H1 (cell line): ENCODE measurements at regions not wholly inside any gene's neighbourhood (a gene's known extent, or its start where the extent isn't known, plus 50 kb on each side); places are given as distances from the start of the nearest gene placed in this dataset.

ENCODE experiments used
- CTCF ChIA-PET: fragments of 300-600 bp; sonication (Branson Sonifier 250); formaldehyde crosslinking; loops from one replicate; lab custom pipeline; 2021; ENCODE audit not compliant: partially characterized antibody; lab: Charles Lee
- POLR2A ChIA-PET: fragments of 300-600 bp; sonication (Branson Sonifier 250); formaldehyde crosslinking; loops from one replicate; lab custom pipeline; 2021; ENCODE audit warnings: inconsistent platforms; ENCODE audit not compliant: partially characterized antibody; lab: Charles Lee
- DNase-seq, 2 experiments: peaks; one replicate each; pipeline versions ENCODE4 v3.0.0 to v3.0.0-alpha.2; 2010 to 2022; ENCODE audit warnings: low spot score in 2 of 2, low read depth in 1 of 2, mixed read lengths in 1 of 2
- FAIRE-seq: peaks from 2 replicates; lab custom pipeline; 2011; peaks lifted over from hg19 to GRCh38; lab: Jason Lieb, UNC
- H2AFZ ChIP-seq: 2 replicates; pipeline ENCODE4 v1.8.1; 2012; ENCODE audit warnings: low read length, inconsistent platforms
- H2AK5ac ChIP-seq: 2 replicates; pipeline ENCODE4 v1.6.1; 2013; ENCODE audit warnings: low read depth, low read length
- H2BK120ac ChIP-seq: replicated peaks from 2 replicates; pipeline ENCODE3; 2013; ENCODE audit warnings: low read depth, low read length, inconsistent platforms
- H2BK12ac ChIP-seq: 2 replicates; pipeline ENCODE4 v1.6.1; 2013; ENCODE audit warnings: low read depth, low read length
- H2BK15ac ChIP-seq: 2 replicates; pipeline ENCODE4 v1.6.1; 2013; ENCODE audit warnings: low read length
- H2BK20ac ChIP-seq: 2 replicates; pipeline ENCODE4 v1.6.1; 2013; ENCODE audit warnings: low read length
- H2BK5ac ChIP-seq: 2 replicates; pipeline ENCODE4 v1.6.1; 2013; ENCODE audit warnings: low read depth, low read length
- H3K14ac ChIP-seq: 2 replicates; pipeline ENCODE4 v1.6.1; 2013; ENCODE audit warnings: inconsistent platforms; ENCODE audit not compliant: insufficient read length
- H3K18ac ChIP-seq: 2 replicates; pipeline ENCODE4 v1.6.1; 2013; ENCODE audit warnings: low read length; ENCODE audit errors: extremely low read depth
- H3K23ac ChIP-seq: 2 replicates; pipeline ENCODE4 v1.6.1; 2013; ENCODE audit warnings: inconsistent platforms; ENCODE audit not compliant: insufficient read length
- H3K23me2 ChIP-seq: 2 replicates; pipeline ENCODE4 v1.6.1; 2013; ENCODE audit warnings: low read depth, low read length
- H3K27ac ChIP-seq: 2 replicates; pipeline ENCODE4 v1.6.1; 2011; ENCODE audit warnings: low read depth, low read length, inconsistent platforms
- H3K27me3 ChIP-seq, 4 experiments: replicated peaks in 1 of 4; 1 replicate in 1 of 4; 2 replicates in 3 of 4; pipeline versions ENCODE4 v1.6.1 to v1.8.1; 2011 to 2013; ENCODE audit warnings: low read length in 3 of 4, mild to moderate bottlenecking in 3 of 4, inconsistent platforms in 2 of 4, mixed read lengths in 2 of 4, moderate library complexity in 1 of 4; ENCODE audit not compliant: control insufficient read depth in 3 of 4, insufficient read depth in 3 of 4; ENCODE audit errors: extremely low read depth in 1 of 4
- H3K36me3 ChIP-seq, 4 experiments: 2 replicates each; pipeline versions ENCODE4 v1.6.1 to v1.8.1; 2011 to 2013; ENCODE audit warnings: mild to moderate bottlenecking in 4 of 4, low read length in 3 of 4, moderate library complexity in 2 of 4, control low read depth in 1 of 4, inconsistent platforms in 1 of 4; ENCODE audit not compliant: insufficient read depth in 4 of 4, control insufficient read depth in 2 of 4
- H3K4ac ChIP-seq: replicated peaks from 2 replicates; pipeline ENCODE3; 2013; ENCODE audit warnings: low read length, low read depth, mixed read lengths, inconsistent platforms; ENCODE audit not compliant: insufficient read length
- H3K4me1 ChIP-seq, 4 experiments: replicated peaks in 1 of 4; 1 replicate in 1 of 4; 2 replicates in 3 of 4; pipeline versions ENCODE4 v1.6.1 to v1.8.1; 2011 to 2013; ENCODE audit warnings: low read length in 3 of 4, inconsistent platforms in 2 of 4, mixed read lengths in 1 of 4; ENCODE audit not compliant: insufficient read depth in 4 of 4, control insufficient read depth in 3 of 4
- H3K4me2 ChIP-seq, 2 experiments: 2 replicates each; pipeline versions ENCODE4 v1.6.1 to v1.8.1; 2011 to 2013; ENCODE audit warnings: low read depth in 2 of 2, low read length in 2 of 2, control low read depth in 1 of 2, inconsistent platforms in 1 of 2, mild to moderate bottlenecking in 1 of 2; ENCODE audit not compliant: insufficient read depth in 1 of 2
- H3K4me3 ChIP-seq, 4 experiments: fragments of 200-600, 300-600 bp in 1 of 4; sonication (generic), shearing (Covaris generic), sonication (Bioruptor Twin) in 1 of 4; 2 replicates each; pipeline versions ENCODE4 v1.5.1 to v1.8.1; 2011 to 2016; ENCODE audit warnings: low read length in 4 of 4, low read depth in 3 of 4, control low read depth in 2 of 4, inconsistent platforms in 2 of 4, mild to moderate bottlenecking in 2 of 4, mixed read lengths in 1 of 4, moderate library complexity in 1 of 4; ENCODE audit not compliant: insufficient read depth in 2 of 4; ENCODE audit errors: extremely low read depth in 1 of 4
- H3K56ac ChIP-seq: replicated peaks from 2 replicates; pipeline ENCODE3; 2013; ENCODE audit warnings: low read depth, mild to moderate bottlenecking, mixed read lengths, low read length, inconsistent platforms; ENCODE audit not compliant: insufficient read length
- H3K79me1 ChIP-seq: 2 replicates; pipeline ENCODE4 v1.6.1; 2013; ENCODE audit warnings: low read depth, low read length, control low read depth
- H3K79me2 ChIP-seq, 2 experiments: 2 replicates each; pipeline versions ENCODE4 v1.6.1 to v1.8.1; 2012 to 2013; ENCODE audit warnings: low read length in 2 of 2, mild to moderate bottlenecking in 2 of 2, inconsistent platforms in 1 of 2; ENCODE audit not compliant: insufficient read depth in 2 of 2, control insufficient read depth in 1 of 2
- H3K9ac ChIP-seq, 4 experiments: replicated peaks in 1 of 4; 1 replicate in 1 of 4; 2 replicates in 3 of 4; pipeline versions ENCODE4 v1.6.1 to v1.8.1; 2011 to 2013; ENCODE audit warnings: low read depth in 3 of 4, low read length in 3 of 4, control low read depth in 2 of 4, mild to moderate bottlenecking in 2 of 4, moderate library complexity in 2 of 4, inconsistent platforms in 1 of 4; ENCODE audit errors: extremely low read depth in 1 of 4
- H3K9me3 ChIP-seq, 2 experiments: 2 replicates each; pipeline versions ENCODE4 v1.6.1 to v1.8.1; 2012 to 2013; ENCODE audit warnings: mild to moderate bottlenecking in 2 of 2, moderate library complexity in 2 of 2, control low read depth in 1 of 2, inconsistent platforms in 1 of 2, low read depth in 1 of 2, low read length in 1 of 2, mixed read lengths in 1 of 2; ENCODE audit not compliant: insufficient read depth in 2 of 2
- H4K20me1 ChIP-seq, 2 experiments: replicated peaks in 1 of 2; 2 replicates each; pipeline versions ENCODE3 to v1.8.1; 2011 to 2013; ENCODE audit warnings: inconsistent platforms in 2 of 2, low read length in 2 of 2, mild to moderate bottlenecking in 1 of 2; ENCODE audit not compliant: insufficient read depth in 2 of 2, control insufficient read depth in 1 of 2
- H4K5ac ChIP-seq: 2 replicates; pipeline ENCODE4 v1.6.1; 2013; ENCODE audit warnings: low read length, low read depth, mixed read lengths, inconsistent platforms; ENCODE audit not compliant: insufficient read length
- H4K8ac ChIP-seq: 2 replicates; pipeline ENCODE4 v1.8.0; 2013; ENCODE audit warnings: mild to moderate bottlenecking, moderate library complexity, low read length, inconsistent platforms; ENCODE audit not compliant: insufficient read depth; ENCODE audit errors: extremely low read depth
- H4K91ac ChIP-seq: replicated peaks from 2 replicates; pipeline ENCODE3; 2013; ENCODE audit warnings: low read length, mixed read lengths, inconsistent platforms; ENCODE audit not compliant: insufficient read length
- HDAC6 ChIP-seq: IDR thresholded peaks from one replicate; pipeline ENCODE4 v1.7.1; 2012; ENCODE audit warnings: low read depth, mild to moderate bottlenecking, inconsistent platforms, low read length, moderate library complexity
- NANOG ChIP-seq: IDR thresholded peaks from 2 replicates; pipeline ENCODE4 v1.6.1; 2011; ENCODE audit warnings: low read length, low read depth, mild to moderate bottlenecking, inconsistent platforms; ENCODE audit not compliant: insufficient read depth, poor library complexity, severe bottlenecking
- PHF8 ChIP-seq: fragments of 200-600 bp; sonication (generic); conservative IDR thresholded peaks from 2 replicates; pipeline ENCODE4 v1.7.1; 2012; ENCODE audit warnings: low read depth, mild to moderate bottlenecking, inconsistent platforms, low read length, moderate library complexity
- POLR2AphosphoS5 ChIP-seq: IDR thresholded peaks from 2 replicates; pipeline ENCODE4 v1.6.1; 2011; ENCODE audit warnings: low read depth, low read length
- YY1 ChIP-seq: IDR thresholded peaks from 2 replicates; pipeline ENCODE4 v1.6.1; 2011; ENCODE audit warnings: low read depth, mild to moderate bottlenecking, low read length
- WGBS, 2 experiments: shearing (Covaris generic) in 1 of 2; methylation state at CpG; one replicate each; pipeline versions ENCODE4 v1.1.6 to v1.1.7; 2013 to 2015; ENCODE audit warnings: low lambda C conversion rate in 2 of 2, mixed read lengths in 2 of 2, inconsistent platforms in 1 of 2, low coverage in 1 of 2, missing lambda C conversion rate in 1 of 2; ENCODE audit not compliant: insufficient replicate concordance in 2 of 2, insufficient coverage in 1 of 2, insufficient read length in 1 of 2; ENCODE audit errors: extremely low coverage in 1 of 2, missing lambda C conversion rate in 1 of 2; 5-methylcytosine and 5-hydroxymethylcytosine counted together
- TF ChIP-seq, protein P1 (sequence below): IDR thresholded peaks from 2 replicates; pipeline ENCODE4 v1.6.1; 2011; ENCODE audit warnings: low read length, improper control_type of control experiment

DNA sequence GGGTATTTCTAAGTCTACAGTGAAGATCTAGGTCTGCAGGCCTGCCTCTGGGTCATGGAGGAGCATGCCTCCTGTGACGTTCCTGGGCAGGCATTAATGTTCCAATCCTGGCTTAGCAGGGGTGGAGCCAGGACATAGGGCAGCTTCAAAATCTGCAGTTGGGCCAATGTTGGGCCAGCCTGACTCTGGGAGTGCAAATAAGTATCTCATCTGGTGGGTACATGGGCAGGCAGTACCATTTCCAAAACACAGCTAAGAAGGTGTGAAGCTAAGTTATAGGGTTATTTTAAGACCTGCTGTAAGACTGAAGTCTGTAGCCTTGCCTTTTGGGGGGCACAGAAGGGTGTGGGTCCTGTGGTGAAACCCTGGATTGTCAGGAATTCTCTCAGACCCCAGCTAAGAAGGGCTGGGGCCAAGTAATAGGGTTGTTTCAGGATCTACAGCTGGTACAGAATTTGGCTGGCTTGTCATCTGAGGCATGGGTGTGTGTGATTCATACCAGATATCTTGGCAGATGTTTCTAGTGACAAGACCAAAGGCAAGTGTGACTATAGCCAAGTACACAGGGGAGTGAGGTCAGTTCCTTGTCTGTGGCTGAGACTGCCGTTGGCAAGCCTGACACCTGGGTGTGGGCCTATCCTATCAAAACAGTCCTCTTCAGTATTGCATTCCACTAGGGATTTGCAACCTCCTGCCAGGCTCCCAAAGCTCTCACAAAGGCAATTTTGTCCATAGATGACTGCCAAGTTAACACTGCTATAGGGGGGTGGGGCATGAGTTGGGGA, 468.7 kb upstream of the B3GALT2 start:
- Histone ChIP-seq H3K14ac (no peak overlapping the region), H2BK120ac (no peak overlapping the region), H4K5ac (no peak overlapping the region), H4K20me1 (no peaks in the 10 kb centered on the region), H3K36me3 (no peaks in the 10 kb centered on the region), H4K91ac (no peak overlapping the region), H4K8ac (no peak overlapping the region), H2BK5ac (no peak overlapping the region), H3K23me2 (no peaks in the 10 kb centered on the region), H3K4me3 (no peak overlapping the region), H3K4ac (no peak overlapping the region), H3K27me3 (no peaks in the 10 kb centered on the region), H3K4me2 (no peak overlapping the region), H2AFZ (no peak overlapping the region), H3K27ac (no peak overlapping the region), H3K18ac (no peak overlapping the region), H2BK12ac (no peak overlapping the region), H3K9ac (no peak overlapping the region), H3K23ac (no peak overlapping the region), H3K79me2 (no peaks in the 10 kb centered on the region), H2BK20ac (no peak overlapping the region), H2BK15ac (no peak overlapping the region), H3K56ac (no peak overlapping the region), H3K4me1 (no peaks in the 10 kb centered on the region), H3K9me3 (no peaks in the 10 kb centered on the region), H2AK5ac (no peak overlapping the region), H3K79me1 (no peaks in the 10 kb centered on the region)
- no peak for DNase-seq
- FAIRE-seq, result no peak
- ChIA-PET CTCF (interaction anchor here (0.6 to 0.9 kb wide), 3 partner anchors 21 to 399 kb away, joined by 3 read pairs; no protein-coding TSS in a partner anchor), POLR2A (no interaction called here)
- WGBS, 2 experiments, result 97% methylated on average over 2 of the region's 2 CpGs; no CpG with 5 or more reads in 1 of the 2 experiments
- TF ChIP-seq, protein P1, sequence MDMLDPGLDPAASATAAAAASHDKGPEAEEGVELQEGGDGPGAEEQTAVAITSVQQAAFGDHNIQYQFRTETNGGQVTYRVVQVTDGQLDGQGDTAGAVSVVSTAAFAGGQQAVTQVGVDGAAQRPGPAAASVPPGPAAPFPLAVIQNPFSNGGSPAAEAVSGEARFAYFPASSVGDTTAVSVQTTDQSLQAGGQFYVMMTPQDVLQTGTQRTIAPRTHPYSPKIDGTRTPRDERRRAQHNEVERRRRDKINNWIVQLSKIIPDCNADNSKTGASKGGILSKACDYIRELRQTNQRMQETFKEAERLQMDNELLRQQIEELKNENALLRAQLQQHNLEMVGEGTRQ, result no peak
- TF ChIP-seq NANOG (no peak), PHF8 (no peak), YY1 (no peak), HDAC6 (no peak), POLR2AphosphoS5 (no peak)
